Activated CD8-positive, alpha-beta memory T cell treated with anti-CD3 and anti-CD28 coated beads for 4 hours (primary cell): ENCODE measurements at regions not wholly inside any gene's neighbourhood (a gene's known extent, or its start where the extent isn't known, plus 50 kb on each side); places are given as distances from the start of the nearest gene placed in this dataset.

Source experiments
- DNase-seq, 2 donors: peaks; one replicate each; pipeline ENCODE4 v3.0.0-alpha.2; 2020; ENCODE audit warnings: low read depth in 2 of 2

- no peak for DNase-seq
These were observed 156.0 kb downstream of the MAF start for GRCh38 chr16:79444572-79444971.

- DNase-seq: no peak
These were observed 160.6 kb downstream of the MAF start for GRCh38 chr16:79439901-79440300.

- DNase-seq: no peak
These were observed 162.5 kb downstream of the MAF start for GRCh38 chr16:79437764-79438751.

- DNase-seq: no peak
These were observed 163.7 kb downstream of the MAF start for GRCh38 chr16:79436885-79437284.

- no peak for DNase-seq
These were observed 165.8 kb downstream of the MAF start for GRCh38 chr16:79434771-79435170.

GRCh38 chr16:79434092-79434491 lies 166.4 kb downstream of the MAF start:
- no peak for DNase-seq

GRCh38 chr16:79431923-79432322 lies 168.6 kb downstream of the MAF start:
- DNase-seq: no peak

- no peak for DNase-seq
These were observed 170.3 kb downstream of the MAF start for GRCh38 chr16:79430191-79430678.

- no peak for DNase-seq
These were observed 171.0 kb downstream of the MAF start for GRCh38 chr16:79429381-79430190.

- no peak for DNase-seq
These were observed 173.9 kb downstream of the MAF start for GRCh38 chr16:79426663-79427062.

- no peak for DNase-seq
These were observed 178.5 kb downstream of the MAF start for GRCh38 chr16:79422064-79422463.

GRCh38 chr16:79421126-79421525 lies 179.4 kb downstream of the MAF start:
- DNase-seq: no peak

- DNase-seq: no peak
These were observed 180.0 kb downstream of the MAF start for GRCh38 chr16:79420493-79420892.

GRCh38 chr16:79419148-79419547 lies 181.4 kb downstream of the MAF start:
- no peak for DNase-seq

GRCh38 chr16:79417601-79418008 lies 182.9 kb downstream of the MAF start:
- no peak for DNase-seq

GRCh38 chr16:79415983-79416640 lies 184.4 kb downstream of the MAF start:
- no peak for DNase-seq

- DNase-seq: no peak
These were observed 187.7 kb downstream of the MAF start for GRCh38 chr16:79412783-79413225.

- no peak for DNase-seq
These were observed 188.7 kb downstream of the MAF start for GRCh38 chr16:79411805-79412204.

- DNase-seq: no peak
These were observed 189.2 kb downstream of the MAF start for GRCh38 chr16:79411357-79411756.

- no peak for DNase-seq
These were observed 190.6 kb downstream of the MAF start for GRCh38 chr16:79409978-79410377.

GRCh38 chr16:79408355-79408754 lies 192.2 kb downstream of the MAF start:
- no peak for DNase-seq
